CD14-positive monocyte (primary cell): ENCODE measurements at regions not wholly inside any gene's neighbourhood (a gene's known extent, or its start where the extent isn't known, plus 50 kb on each side); places are given as distances from the start of the nearest gene placed in this dataset.

Source experiments
- DNase-seq, 3 donors: peaks; one replicate each; pipeline ENCODE4 v3.0.0-alpha.2; 2011 to 2022
- H2AFZ ChIP-seq: 2 replicates; pipeline ENCODE4 v1.6.0; 2012; ENCODE audit warnings: mild to moderate bottlenecking, low read depth, low read length, inconsistent platforms; ENCODE audit not compliant: insufficient read depth, poor library complexity, severe bottlenecking
- H3K27ac ChIP-seq, 2 donors: 1 replicate in 1 of 2; 2 replicates in 1 of 2; pipeline ENCODE4 v1.5.1; 2012 to 2013; ENCODE audit warnings: low read length in 2 of 2, control low read depth in 1 of 2, inconsistent platforms in 1 of 2, low read depth in 1 of 2, mild to moderate bottlenecking in 1 of 2
- H3K27me3 ChIP-seq, 2 donors: one replicate each; pipeline versions ENCODE4 v1.6.0 to v1.6.1; 2011 to 2013; ENCODE audit warnings: low read length in 2 of 2; ENCODE audit not compliant: control insufficient read depth in 2 of 2, insufficient read depth in 2 of 2
- H3K36me3 ChIP-seq, 2 donors: replicated peaks in 1 of 2; 1 replicate in 1 of 2; 2 replicates in 1 of 2; pipeline versions ENCODE4 v1.5.1 to v1.6.1; 2012 to 2013; ENCODE audit warnings: low read length in 2 of 2, control low read depth in 1 of 2, inconsistent platforms in 1 of 2, mild to moderate bottlenecking in 1 of 2; ENCODE audit not compliant: insufficient read depth in 2 of 2, control insufficient read depth in 1 of 2
- H3K4me1 ChIP-seq, 2 donors: 1 replicate in 1 of 2; 2 replicates in 1 of 2; pipeline versions ENCODE4 v1.5.1 to v1.6.1; 2012 to 2013; ENCODE audit warnings: low read length in 2 of 2, control low read depth in 1 of 2, inconsistent platforms in 1 of 2, mild to moderate bottlenecking in 1 of 2, moderate library complexity in 1 of 2; ENCODE audit not compliant: insufficient read depth in 2 of 2, control insufficient read depth in 1 of 2
- H3K4me2 ChIP-seq: replicated peaks from 2 replicates; pipeline ENCODE3; 2012; ENCODE audit warnings: low read length, moderate library complexity, mild to moderate bottlenecking; ENCODE audit not compliant: poor library complexity, severe bottlenecking; ENCODE audit errors: extremely low read depth
- H3K4me3 ChIP-seq, 3 experiments: fragments of 200-600 bp in 1 of 3; sonication (generic) in 1 of 3; replicated peaks in 1 of 3; 1 replicate in 2 of 3; 2 replicates in 1 of 3; pipeline ENCODE4 v1.5.1; 2011 to 2013; ENCODE audit warnings: low read length in 3 of 3, mild to moderate bottlenecking in 3 of 3, control low read depth in 2 of 3, low read depth in 2 of 3, inconsistent platforms in 1 of 3, moderate library complexity in 1 of 3
- H3K79me2 ChIP-seq: 2 replicates; pipeline ENCODE4 v1.6.0; 2012; ENCODE audit warnings: mild to moderate bottlenecking, control low read depth, inconsistent platforms, low read length, moderate library complexity; ENCODE audit not compliant: insufficient read depth
- H3K9ac ChIP-seq: 2 replicates; pipeline ENCODE4 v1.6.0; 2017; ENCODE audit warnings: low read length, mild to moderate bottlenecking; ENCODE audit not compliant: insufficient read depth, poor library complexity, severe bottlenecking
- H3K9me3 ChIP-seq, 2 donors: replicated peaks in 1 of 2; 1 replicate in 1 of 2; 2 replicates in 1 of 2; pipeline versions ENCODE4 v1.5.1 to v1.6.1; 2012 to 2013; ENCODE audit warnings: low read length in 2 of 2, control low read depth in 1 of 2; ENCODE audit not compliant: control insufficient read depth in 1 of 2, insufficient read depth in 1 of 2
- H4K20me1 ChIP-seq: 2 replicates; pipeline ENCODE4 v1.6.0; 2012; ENCODE audit warnings: mild to moderate bottlenecking, low read length, control low read depth, moderate library complexity; ENCODE audit not compliant: insufficient read depth
- H3K27ac Mint-ChIP-seq, 7 donors: one replicate each; pipeline ENCODE4 v1.8.0; 2020; ENCODE audit warnings: mild to moderate bottlenecking in 7 of 7, mixed read lengths in 7 of 7, moderate library complexity in 6 of 7, inconsistent platforms in 2 of 7
- H3K27me3 Mint-ChIP-seq, 3 donors: one replicate each; pipeline ENCODE4 v1.8.0; 2021 to 2022; ENCODE audit warnings: low read depth in 3 of 3, mild to moderate bottlenecking in 3 of 3, mixed read lengths in 3 of 3, moderate library complexity in 3 of 3, inconsistent platforms in 1 of 3
- H3K36me3 Mint-ChIP-seq, 2 donors: one replicate each; pipeline ENCODE4 v1.8.0; 2020; ENCODE audit warnings: mixed read lengths in 2 of 2, inconsistent platforms in 1 of 2, mild to moderate bottlenecking in 1 of 2
- H3K4me1 Mint-ChIP-seq: one replicate; pipeline ENCODE4 v1.8.0; 2020; ENCODE audit warnings: mild to moderate bottlenecking, mixed read lengths
- H3K4me3 Mint-ChIP-seq, 2 donors: one replicate each; pipeline ENCODE4 v1.8.0; 2020; ENCODE audit warnings: mild to moderate bottlenecking in 2 of 2, mixed read lengths in 2 of 2, moderate library complexity in 1 of 2
- H3K9me3 Mint-ChIP-seq, 7 donors: one replicate each; pipeline ENCODE4 v1.8.0; 2020 to 2022; ENCODE audit warnings: mixed read lengths in 7 of 7, mild to moderate bottlenecking in 6 of 7, moderate library complexity in 6 of 7, inconsistent platforms in 2 of 7
- CTCF ChIP-seq: fragments of 200-600 bp; IDR thresholded peaks from one replicate; pipeline ENCODE4 v1.8.0; 2022; ENCODE audit warnings: antibody characterized with exemption, mild to moderate bottlenecking
- WGBS: methylation state at CpG from one replicate; pipeline ENCODE4 v1.1.5; 2013; ENCODE audit warnings: missing lambda C conversion rate; ENCODE audit not compliant: insufficient coverage; 5-methylcytosine and 5-hydroxymethylcytosine counted together
- intact Hi-C, 2 donors: fragments of 100-400 bp; cut with micrococcal nuclease; formaldehyde crosslinking; loops; one replicate each; pipeline versions ENCODE4 v1.15.0 to v1.15.1; 2023

- H3K4me1 Mint-ChIP-seq, result peaks cover 22% of the 10 kb centered on the region
- Histone ChIP-seq H4K20me1 (no peaks in the 10 kb centered on the region), H3K27me3 (no peaks in the 10 kb centered on the region), H3K9ac (no peak overlapping the region), H3K9me3 (no peaks in the 10 kb centered on the region), H3K4me1 (peaks cover 8 to 23% of the 10 kb centered on the region in 2 donors), H3K27ac (no peak overlapping the region), H3K36me3 (no peaks in the 10 kb centered on the region), H3K4me2 (no peak overlapping the region), H3K79me2 (no peaks in the 10 kb centered on the region), H3K4me3 (no peak overlapping the region), H2AFZ (peak overlapping the region; percentile 28)
- peak overlapping the region in 1 of 2 donors; percentile 17 for H3K4me3 Mint-ChIP-seq
- intact Hi-C loops, result no loop called here
- 98% methylated on average over 5 of the region's 9 CpGs for WGBS
- DNase-seq, result no peak
- H3K27me3 Mint-ChIP-seq, result peaks cover 0 to 1% (median 1%) of the 10 kb centered on the region in 3 donors
- no peaks in the 10 kb centered on the region for H3K36me3 Mint-ChIP-seq
- peaks cover 0 to 5% (median under 1%) of the 10 kb centered on the region in 7 donors for H3K9me3 Mint-ChIP-seq
- TF ChIP-seq CTCF, result no peak
- no peak overlapping the region for H3K27ac Mint-ChIP-seq
Measured at GRCh38 chr21:38610623-38611251, 112.5 kb upstream of the ERG start.

DNA sequence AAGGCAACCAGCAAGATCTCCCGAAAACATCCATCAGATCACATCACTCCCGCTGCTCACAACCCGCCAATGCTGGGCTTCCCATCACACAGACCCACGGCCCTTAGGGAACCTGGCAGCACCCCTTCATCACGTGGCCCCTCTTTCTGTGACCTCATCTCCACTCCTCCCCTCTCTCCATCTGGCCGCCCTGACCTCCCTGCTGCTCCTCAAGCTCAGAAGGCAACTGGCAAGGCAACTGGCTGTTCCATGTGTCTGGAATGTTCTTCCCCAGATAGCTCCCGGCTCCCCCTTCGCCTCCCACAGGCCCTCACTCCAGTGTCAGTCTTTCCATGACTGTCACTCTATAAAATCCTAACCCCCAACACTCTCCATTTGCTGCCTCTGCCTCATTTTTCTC, 113.0 kb upstream of the ERG start:
- peaks cover 22% of the 10 kb centered on the region for H3K4me1 Mint-ChIP-seq
- Histone ChIP-seq H3K9ac (no peak overlapping the region), H2AFZ (no peak overlapping the region), H3K9me3 (peaks cover 0 to 4% of the 10 kb centered on the region in 2 donors), H3K36me3 (no peaks in the 10 kb centered on the region), H3K4me3 (no peak overlapping the region), H3K27me3 (no peaks in the 10 kb centered on the region), H3K4me1 (peaks cover 8 to 23% of the 10 kb centered on the region in 2 donors), H4K20me1 (no peaks in the 10 kb centered on the region), H3K4me2 (no peak overlapping the region), H3K79me2 (no peaks in the 10 kb centered on the region), H3K27ac (no peak overlapping the region)
- H3K27ac Mint-ChIP-seq, result no peak overlapping the region
- H3K36me3 Mint-ChIP-seq, result no peaks in the 10 kb centered on the region
- H3K9me3 Mint-ChIP-seq, result peaks cover 0 to 8% (median 6%) of the 10 kb centered on the region in 7 donors
- TF ChIP-seq CTCF, result no peak
- H3K4me3 Mint-ChIP-seq, result no peak overlapping the region
- 92% methylated on average over 8 of the region's 8 CpGs for WGBS
- H3K27me3 Mint-ChIP-seq, result peaks cover 0 to 1% (median 1%) of the 10 kb centered on the region in 3 donors
- intact Hi-C loops, result no loop called here
- DNase-seq, result no peak
